ENCODE measurements at regions not wholly inside any gene's neighbourhood (a gene's known extent, or its start where the extent isn't known, plus 50 kb on each side); places are given as distances from the start of the nearest gene placed in this dataset.

- no peak for TF ChIP-seq POLR2AphosphoS5 (IDR thresholded peaks at IDR 0.05; ENCODE audit: low read depth, low read length)
- no peak for TF ChIP-seq POLR2A (IDR thresholded peaks at IDR 0.05; ENCODE audit: low read depth, low read length)
- TF ChIP-seq PAX5 (IDR thresholded peaks at IDR 0.05; ENCODE audit: insufficient read depth, low read length, severe bottlenecking) = no peak
- TF ChIP-seq TAF1 (IDR thresholded peaks at IDR 0.05; ENCODE audit: low read depth, low read length) = no peak
- TF ChIP-seq SPI1 (IDR thresholded peaks at IDR 0.05; ENCODE audit: low read depth, low read length) = no peak
These were observed 122.5 kb upstream of the SNRPN start for GRCh38 chr15:24832282-24832681.
